ENCODE measurements at regions not wholly inside any gene's neighbourhood (a gene's known extent, or its start where the extent isn't known, plus 50 kb on each side); places are given as distances from the start of the nearest gene placed in this dataset.

- no peak for DNase-seq
These were observed 218.5 kb upstream of the CDH12 start for GRCh38 chr5:23071682-23072081.

- no peak for DNase-seq
These were observed 211.6 kb upstream of the CDH12 start for GRCh38 chr5:23064710-23065109.

- no peak for DNase-seq
These were observed 200.7 kb upstream of the CDH12 start for GRCh38 chr5:23053846-23054245.

- no peak for DNase-seq
These were observed 189.1 kb upstream of the CDH12 start for GRCh38 chr5:23042226-23042625.

GRCh38 chr5:23035555-23036090 is 182.5 kb upstream of the CDH12 start:
- DNase-seq: no peak

- DNase-seq: no peak
These were observed 180.7 kb upstream of the CDH12 start for GRCh38 chr5:23033864-23034263.

GRCh38 chr5:23029290-23029689 is 176.1 kb upstream of the CDH12 start:
- no peak for DNase-seq

- DNase-seq: no peak
These were observed 175.4 kb upstream of the CDH12 start for GRCh38 chr5:23028445-23029021.

- DNase-seq: no peak
These were observed 174.7 kb upstream of the CDH12 start for GRCh38 chr5:23027830-23028229.

GRCh38 chr5:23027331-23027730 is 174.2 kb upstream of the CDH12 start:
- no peak for DNase-seq

GRCh38 chr5:23026252-23027170 is 173.4 kb upstream of the CDH12 start:
- no peak for DNase-seq

GRCh38 chr5:23025629-23026233 is 172.6 kb upstream of the CDH12 start:
- no peak for DNase-seq

- no peak for DNase-seq
These were observed 171.3 kb upstream of the CDH12 start for GRCh38 chr5:23024470-23024869.

- DNase-seq: no peak
These were observed 161.7 kb upstream of the CDH12 start for GRCh38 chr5:23014825-23015224.

- DNase-seq: peak in 1 of 14 donors; percentile 10
These were observed 161.1 kb upstream of the CDH12 start for GRCh38 chr5:23014266-23014665.

GRCh38 chr5:23013395-23013998 is 160.4 kb upstream of the CDH12 start:
- no peak for DNase-seq

GRCh38 chr5:23012842-23013241 is 159.7 kb upstream of the CDH12 start:
- DNase-seq: no peak

- no peak for DNase-seq
These were observed 154.6 kb upstream of the CDH12 start for GRCh38 chr5:23007762-23008161.

- no peak for DNase-seq
These were observed 154.1 kb upstream of the CDH12 start for GRCh38 chr5:23007236-23007635.

GRCh38 chr5:23001120-23001519 is 148.0 kb upstream of the CDH12 start:
- DNase-seq: no peak

GRCh38 chr5:22998774-22999173 is 145.6 kb upstream of the CDH12 start:
- no peak for DNase-seq

GRCh38 chr5:22998362-22998761 is 145.2 kb upstream of the CDH12 start:
- DNase-seq: no peak

- DNase-seq: no peak
These were observed 135.8 kb upstream of the CDH12 start for GRCh38 chr5:22988937-22989336.

Measured in C1 segment of cervical spinal cord (tissue), 14 donors.